PC-9 (cell line): ENCODE measurements at regions not wholly inside any gene's neighbourhood (a gene's known extent, or its start where the extent isn't known, plus 50 kb on each side); places are given as distances from the start of the nearest gene placed in this dataset.

Experiments
- EZH2 ChIP-seq: fragments of 200-600 bp; sonication (generic); IDR thresholded peaks from 2 replicates; pipeline ENCODE4 v1.8.0; 2017; ENCODE audit warnings: antibody characterized with exemption, low read depth
- TF ChIP-seq, protein P1 (sequence below): fragments of 200-600 bp; sonication (generic); conservative IDR thresholded peaks from 2 replicates; pipeline ENCODE4 v1.6.1; 2017; ENCODE audit warnings: mixed run types, antibody characterized with exemption, mild to moderate bottlenecking, moderate library complexity

- TF ChIP-seq, protein P1, sequence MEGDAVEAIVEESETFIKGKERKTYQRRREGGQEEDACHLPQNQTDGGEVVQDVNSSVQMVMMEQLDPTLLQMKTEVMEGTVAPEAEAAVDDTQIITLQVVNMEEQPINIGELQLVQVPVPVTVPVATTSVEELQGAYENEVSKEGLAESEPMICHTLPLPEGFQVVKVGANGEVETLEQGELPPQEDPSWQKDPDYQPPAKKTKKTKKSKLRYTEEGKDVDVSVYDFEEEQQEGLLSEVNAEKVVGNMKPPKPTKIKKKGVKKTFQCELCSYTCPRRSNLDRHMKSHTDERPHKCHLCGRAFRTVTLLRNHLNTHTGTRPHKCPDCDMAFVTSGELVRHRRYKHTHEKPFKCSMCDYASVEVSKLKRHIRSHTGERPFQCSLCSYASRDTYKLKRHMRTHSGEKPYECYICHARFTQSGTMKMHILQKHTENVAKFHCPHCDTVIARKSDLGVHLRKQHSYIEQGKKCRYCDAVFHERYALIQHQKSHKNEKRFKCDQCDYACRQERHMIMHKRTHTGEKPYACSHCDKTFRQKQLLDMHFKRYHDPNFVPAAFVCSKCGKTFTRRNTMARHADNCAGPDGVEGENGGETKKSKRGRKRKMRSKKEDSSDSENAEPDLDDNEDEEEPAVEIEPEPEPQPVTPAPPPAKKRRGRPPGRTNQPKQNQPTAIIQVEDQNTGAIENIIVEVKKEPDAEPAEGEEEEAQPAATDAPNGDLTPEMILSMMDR: no peak
- TF ChIP-seq EZH2: no peak
Measured at GRCh38 chr5:104418056-104418455, 855.5 kb upstream of the NUDT12 start.
